Islet precursor cell (in vitro differentiated cells): ENCODE measurements at regions not wholly inside any gene's neighbourhood (a gene's known extent, or its start where the extent isn't known, plus 50 kb on each side); places are given as distances from the start of the nearest gene placed in this dataset.
"Not testable (repeated sequence)": the region's sequence is repeated elsewhere in the genome, so short reads cannot be mapped to it uniquely, and the experiment has no call there.

Experiments used
- DNase-seq: peaks from one replicate; pipeline ENCODE4 v3.0.0-alpha.2; 2018

GRCh38 chr6:170232186-170233002 lies 58.5 kb downstream of the DLL1 start:
- no peak for DNase-seq

GRCh38 chr6:170231293-170232185 lies 59.3 kb downstream of the DLL1 start:
- peak; percentile 79 for DNase-seq

- DNase-seq: no peak
Observed at GRCh38 chr6:170230520-170231292, 60.2 kb downstream of the DLL1 start.

GRCh38 chr6:170229851-170230519 lies 60.9 kb downstream of the DLL1 start:
- no peak for DNase-seq

GRCh38 chr6:170229396-170229795 lies 61.5 kb downstream of the DLL1 start:
- no peak for DNase-seq

GRCh38 chr6:170228946-170229310 lies 62.0 kb downstream of the DLL1 start:
- no peak for DNase-seq

- no peak for DNase-seq
Observed at GRCh38 chr6:170227996-170228945, 62.6 kb downstream of the DLL1 start.

GRCh38 chr6:170227521-170227983 lies 63.3 kb downstream of the DLL1 start:
- no peak for DNase-seq

- no peak for DNase-seq
Observed at GRCh38 chr6:170226647-170227046, 64.2 kb downstream of the DLL1 start.

GRCh38 chr6:170225852-170226417 lies 64.9 kb downstream of the DLL1 start:
- no peak for DNase-seq

- peak; percentile 95 for DNase-seq
Observed at GRCh38 chr6:170224694-170225660, 65.9 kb downstream of the DLL1 start.

GRCh38 chr6:170223718-170224693 lies 66.9 kb downstream of the DLL1 start:
- DNase-seq: no peak

- DNase-seq: peak; percentile 50
Observed at GRCh38 chr6:170222498-170223471, 68.1 kb downstream of the DLL1 start.

GRCh38 chr6:170221753-170222400 lies 69.0 kb downstream of the DLL1 start:
- DNase-seq: peak; percentile 54

- DNase-seq: peak; percentile 31
Observed at GRCh38 chr6:170221052-170221752, 69.7 kb downstream of the DLL1 start.

- DNase-seq: not testable (repeated sequence)
Observed at GRCh38 chr6:170213637-170214018, 77.2 kb downstream of the DLL1 start.
